Upper lobe of right lung (tissue), 1 donor: ENCODE measurements at regions not wholly inside any gene's neighbourhood (a gene's known extent, or its start where the extent isn't known, plus 50 kb on each side); places are given as distances from the start of the nearest gene placed in this dataset.
"Not testable (repeated sequence)": the region's sequence is repeated elsewhere in the genome, so short reads cannot be mapped to it uniquely, and the experiment has no call there.

ENCODE experiments used
- ATAC-seq: fragments of 200-7000 bp; cut with Tn5 transposase; one replicate; pipeline ENCODE4 v1.9.1; 2020; ENCODE audit warnings: mild to moderate bottlenecking, moderate library complexity
- DNase-seq: peaks from one replicate; pipeline ENCODE4 v3.0.0-alpha.2; 2020
- H3K27ac ChIP-seq: fragments of 200-600 bp; one replicate; pipeline ENCODE4 v1.8.0; 2022
- H3K27me3 ChIP-seq: fragments of 200-600 bp; one replicate; pipeline ENCODE4 v1.8.0; 2022; ENCODE audit warnings: mild to moderate bottlenecking
- H3K36me3 ChIP-seq: fragments of 200-600 bp; one replicate; pipeline ENCODE4 v1.8.0; 2022
- H3K4me1 ChIP-seq: fragments of 200-600 bp; one replicate; pipeline ENCODE4 v1.8.0; 2022
- H3K4me3 ChIP-seq: fragments of 200-600 bp; one replicate; pipeline ENCODE4 v1.8.0; 2022; ENCODE audit warnings: mild to moderate bottlenecking
- H3K9me3 ChIP-seq: fragments of 200-600 bp; one replicate; pipeline ENCODE4 v1.8.0; 2022
- intact Hi-C: fragments of 100-400 bp; cut with DNase I; formaldehyde crosslinking; loops from one replicate; pipeline ENCODE4 v1.11.0; 2022
- TF ChIP-seq, protein P1 (sequence below): fragments of 200-600 bp; IDR thresholded peaks from one replicate; pipeline ENCODE4 v1.8.0; 2022; ENCODE audit warnings: antibody characterized with exemption
- donor health status: DM: no; HTN: yes; CAD: no; lungs with severe emphysema.

DNA sequence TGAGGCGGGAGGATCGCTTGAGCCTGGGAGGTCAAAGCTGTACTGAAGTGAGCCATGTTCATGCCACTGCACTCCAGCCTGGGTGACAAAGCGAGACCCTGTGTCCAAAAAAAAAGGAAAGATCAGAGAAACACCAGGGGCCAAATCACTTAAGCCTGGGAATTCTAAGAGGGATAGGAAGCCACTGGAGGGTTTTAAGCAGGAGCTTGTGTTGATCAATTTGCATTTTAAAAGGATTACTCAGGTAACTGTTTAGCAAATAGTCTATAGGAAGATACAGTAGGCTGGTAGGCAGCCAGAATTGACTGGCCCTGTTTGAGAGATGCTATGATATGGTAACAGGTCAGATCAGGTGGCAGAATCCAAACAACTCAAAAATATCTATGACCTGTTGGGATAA is 162.7 kb downstream of the SPTSSA start:
- no peak for DNase-seq
- H3K9me3 ChIP-seq = no peaks in the 10 kb centered on the region
- H3K27ac ChIP-seq = no peak overlapping the region
- H3K36me3 ChIP-seq = no peaks in the 10 kb centered on the region
- no peaks in the 10 kb centered on the region for H3K4me1 ChIP-seq
- intact Hi-C loops = no loop called here
- ATAC-seq = no peak
- no peak overlapping the region for H3K4me3 ChIP-seq
- TF ChIP-seq, protein P1, sequence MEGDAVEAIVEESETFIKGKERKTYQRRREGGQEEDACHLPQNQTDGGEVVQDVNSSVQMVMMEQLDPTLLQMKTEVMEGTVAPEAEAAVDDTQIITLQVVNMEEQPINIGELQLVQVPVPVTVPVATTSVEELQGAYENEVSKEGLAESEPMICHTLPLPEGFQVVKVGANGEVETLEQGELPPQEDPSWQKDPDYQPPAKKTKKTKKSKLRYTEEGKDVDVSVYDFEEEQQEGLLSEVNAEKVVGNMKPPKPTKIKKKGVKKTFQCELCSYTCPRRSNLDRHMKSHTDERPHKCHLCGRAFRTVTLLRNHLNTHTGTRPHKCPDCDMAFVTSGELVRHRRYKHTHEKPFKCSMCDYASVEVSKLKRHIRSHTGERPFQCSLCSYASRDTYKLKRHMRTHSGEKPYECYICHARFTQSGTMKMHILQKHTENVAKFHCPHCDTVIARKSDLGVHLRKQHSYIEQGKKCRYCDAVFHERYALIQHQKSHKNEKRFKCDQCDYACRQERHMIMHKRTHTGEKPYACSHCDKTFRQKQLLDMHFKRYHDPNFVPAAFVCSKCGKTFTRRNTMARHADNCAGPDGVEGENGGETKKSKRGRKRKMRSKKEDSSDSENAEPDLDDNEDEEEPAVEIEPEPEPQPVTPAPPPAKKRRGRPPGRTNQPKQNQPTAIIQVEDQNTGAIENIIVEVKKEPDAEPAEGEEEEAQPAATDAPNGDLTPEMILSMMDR = no peak
- no peaks in the 10 kb centered on the region for H3K27me3 ChIP-seq

DNA sequence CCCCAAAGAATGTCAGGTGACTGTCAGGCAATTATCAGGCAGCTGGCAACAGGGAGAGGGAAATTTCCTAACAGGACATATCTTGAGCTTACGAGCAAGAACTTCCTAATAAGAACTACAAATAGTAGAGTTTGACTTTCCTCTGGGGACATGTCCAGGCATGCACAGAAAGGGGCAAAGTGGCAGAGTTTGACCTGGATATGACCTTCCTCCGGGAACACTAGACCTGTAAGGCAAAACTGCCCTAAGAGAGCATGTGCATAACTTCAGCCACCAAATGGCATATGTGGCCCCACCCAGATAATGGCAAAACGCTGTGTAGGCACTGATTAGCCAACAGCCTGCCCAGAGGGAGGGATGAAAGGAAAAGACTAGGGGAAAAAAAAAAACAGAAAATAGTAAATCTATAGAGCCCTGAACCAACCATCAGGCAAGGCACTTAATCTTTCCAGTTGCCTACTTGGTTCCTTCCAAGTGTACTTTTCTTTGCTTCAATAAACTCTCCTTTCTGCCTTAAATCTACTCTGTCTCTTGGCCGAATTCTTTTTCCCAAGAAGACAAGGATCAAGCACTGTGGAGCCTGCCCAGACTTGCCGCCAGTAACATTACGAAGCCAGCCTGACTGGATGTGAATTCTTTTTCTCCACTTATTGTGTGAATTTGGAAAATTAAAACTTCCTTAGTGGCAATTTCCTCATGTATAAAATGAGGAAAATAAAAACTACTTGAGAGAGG is 164.1 kb downstream of the SPTSSA start:
- Histone ChIP-seq H3K4me3 (no peak overlapping the region), H3K9me3 (no peaks in the 10 kb centered on the region), H3K36me3 (no peaks in the 10 kb centered on the region), H3K4me1 (no peaks in the 10 kb centered on the region), H3K27me3 (no peaks in the 10 kb centered on the region), H3K27ac (no peak overlapping the region)
- DNase-seq (no peak), ATAC-seq (peak; percentile 55)
- TF ChIP-seq, protein P1 = no peak
- intact Hi-C loops = no loop called here

DNA sequence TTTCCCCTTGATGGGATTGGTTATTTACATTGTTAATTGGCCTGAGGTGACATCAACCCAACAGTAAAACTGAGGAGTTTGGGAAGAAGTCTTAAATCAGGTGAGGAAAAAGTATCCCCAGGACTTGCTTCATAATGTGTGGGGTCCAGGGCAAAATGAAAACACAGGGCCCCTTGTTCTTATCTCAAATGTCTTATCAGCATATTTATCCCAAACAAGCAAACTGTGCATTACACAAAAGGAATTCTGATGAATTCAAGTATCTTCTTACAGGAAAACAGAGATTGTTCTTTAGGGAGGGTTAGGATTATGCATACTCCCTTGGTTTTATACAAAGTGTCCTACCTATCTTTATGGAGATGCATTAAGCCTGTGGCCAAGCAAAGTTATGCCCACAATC is 178.4 kb downstream of the SPTSSA start:
- intact Hi-C loops = no loop called here
- TF ChIP-seq, protein P1 = no peak

DNA sequence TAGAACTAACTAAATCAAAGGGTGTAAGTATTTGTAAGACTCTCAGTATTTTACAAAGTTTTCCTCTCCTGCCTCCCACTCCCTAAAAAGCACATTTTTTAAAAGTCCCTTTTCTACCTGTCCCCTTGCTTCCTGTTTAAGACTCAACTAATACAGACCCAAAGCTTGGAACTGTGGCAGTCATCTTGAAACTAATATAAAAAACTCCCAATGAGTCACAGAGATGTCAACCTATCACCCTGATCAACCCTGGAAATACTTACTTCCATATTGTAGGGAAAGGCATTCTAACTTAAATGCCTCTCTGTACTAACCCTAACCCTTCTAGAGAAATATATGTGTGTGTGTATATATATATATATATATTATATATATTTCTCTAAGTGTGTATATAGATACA is 184.8 kb downstream of the SPTSSA start:
- Histone ChIP-seq H3K36me3 (no peaks in the 10 kb centered on the region), H3K27ac (no peak overlapping the region), H3K4me1 (no peaks in the 10 kb centered on the region), H3K9me3 (no peaks in the 10 kb centered on the region), H3K4me3 (no peak overlapping the region), H3K27me3 (no peaks in the 10 kb centered on the region)
- intact Hi-C loops = no loop called here
- TF ChIP-seq, protein P1 = no peak
- DNase-seq (no peak), ATAC-seq (no peak)

More for the DNA sequence above, 178.4 kb downstream of the SPTSSA start:
- Histone ChIP-seq H3K4me3 (no peak overlapping the region), H3K4me1 (no peaks in the 10 kb centered on the region), H3K27ac (no peak overlapping the region), H3K9me3 (no peaks in the 10 kb centered on the region), H3K27me3 (no peaks in the 10 kb centered on the region), H3K36me3 (no peaks in the 10 kb centered on the region)
- DNase-seq = no peak
- ATAC-seq = no peak

DNA sequence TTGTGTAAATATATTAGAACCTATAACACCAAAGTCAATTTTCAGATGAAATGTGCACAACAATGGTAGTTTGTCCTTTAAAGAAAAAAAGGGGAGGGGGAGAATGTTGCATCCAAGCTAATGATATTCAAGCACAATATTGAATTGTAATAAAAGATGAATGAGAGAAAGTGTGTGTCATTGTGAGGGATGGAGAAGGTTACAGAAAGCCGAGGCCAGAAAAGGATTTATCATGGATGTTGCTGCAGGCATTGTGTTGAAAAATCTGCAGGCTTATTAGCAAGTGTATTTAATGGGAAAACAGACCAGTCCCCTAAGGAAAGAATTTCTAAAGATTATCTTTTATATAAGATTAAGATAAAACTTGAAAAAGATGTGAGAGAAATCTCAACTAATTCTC is 186.5 kb downstream of the SPTSSA start:
- Histone ChIP-seq H3K9me3 (no peaks in the 10 kb centered on the region), H3K4me3 (no peak overlapping the region), H3K27me3 (no peaks in the 10 kb centered on the region), H3K4me1 (no peaks in the 10 kb centered on the region), H3K36me3 (no peaks in the 10 kb centered on the region), H3K27ac (no peak overlapping the region)
- DNase-seq (no peak), ATAC-seq (no peak)
- TF ChIP-seq, protein P1 = no peak
- intact Hi-C loops = no loop called here

DNA sequence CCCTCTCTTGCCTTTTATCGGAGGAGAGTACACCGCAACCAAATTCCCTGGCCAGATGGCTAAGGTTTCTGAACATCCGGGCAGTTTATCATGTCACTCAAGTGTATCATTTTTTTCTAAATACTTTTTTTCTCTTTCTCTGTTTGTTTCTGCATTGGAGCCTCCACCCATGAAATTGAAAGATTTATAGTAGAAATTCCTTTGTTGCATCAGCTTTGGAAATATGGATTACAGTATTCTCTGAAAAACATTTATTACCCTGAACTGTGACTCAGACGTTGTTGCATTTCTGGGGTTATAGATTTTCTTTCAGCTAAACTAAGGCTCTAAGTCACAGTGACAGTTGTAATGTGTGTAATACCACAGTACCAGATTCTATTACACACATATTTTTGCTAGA is 187.0 kb downstream of the SPTSSA start:
- H3K4me3 ChIP-seq = no peak overlapping the region
- H3K27me3 ChIP-seq = no peaks in the 10 kb centered on the region
- no peaks in the 10 kb centered on the region for H3K9me3 ChIP-seq
- TF ChIP-seq, protein P1 = no peak
- intact Hi-C loops = no loop called here
- H3K4me1 ChIP-seq = no peaks in the 10 kb centered on the region
- H3K36me3 ChIP-seq = no peaks in the 10 kb centered on the region
- ATAC-seq (no peak), DNase-seq (no peak)
- no peak overlapping the region for H3K27ac ChIP-seq

DNA sequence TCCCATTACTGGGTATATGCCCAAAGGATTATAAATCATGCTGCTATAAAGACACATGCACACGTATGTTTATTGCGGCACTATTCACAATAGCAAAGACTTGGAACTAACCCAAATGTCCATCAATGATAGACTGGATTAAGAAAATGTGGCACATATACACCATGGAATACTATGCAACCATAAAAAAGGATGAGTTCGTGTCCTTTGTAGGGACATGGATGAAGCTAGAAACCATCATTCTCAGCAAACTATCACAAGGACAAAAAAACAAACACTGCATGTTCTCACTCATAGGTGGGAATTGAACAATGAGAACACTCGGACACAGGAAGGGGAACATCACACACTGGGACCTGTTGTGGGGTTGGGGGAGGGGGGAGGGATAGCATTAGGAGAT is 188.3 kb downstream of the SPTSSA start:
- intact Hi-C loops = not testable (repeated sequence)

More for the DNA sequence above, 188.3 kb downstream of the SPTSSA start:
- not testable (repeated sequence) for DNase-seq, H3K4me3 ChIP-seq, H3K4me1 ChIP-seq, H3K27me3 ChIP-seq, H3K9me3 ChIP-seq, H3K27ac ChIP-seq, H3K36me3 ChIP-seq, ATAC-seq
